ENCODE measurements at regions not wholly inside any gene's neighbourhood (a gene's known extent, or its start where the extent isn't known, plus 50 kb on each side); places are given as distances from the start of the nearest gene placed in this dataset.

GRCh38 chr3:182716114-182716688 is 77.1 kb upstream of the ATP11B start:
- no peak for DNase-seq
- intact Hi-C loops (cut with DNase I): loop anchor here (10.0 kb wide), 1 partner anchor 669 kb away; no protein-coding TSS in a partner anchor

- intact Hi-C loops (cut with DNase I): loop anchor here (10.0 kb wide), 1 partner anchor 668 kb away; no protein-coding TSS in a partner anchor
- DNase-seq: no peak
These were observed 76.1 kb upstream of the ATP11B start for GRCh38 chr3:182717216-182717615.

- intact Hi-C loops (cut with DNase I): no loop called here
- no peak for DNase-seq
These were observed 70.4 kb upstream of the ATP11B start for GRCh38 chr3:182722907-182723306.

DNA sequence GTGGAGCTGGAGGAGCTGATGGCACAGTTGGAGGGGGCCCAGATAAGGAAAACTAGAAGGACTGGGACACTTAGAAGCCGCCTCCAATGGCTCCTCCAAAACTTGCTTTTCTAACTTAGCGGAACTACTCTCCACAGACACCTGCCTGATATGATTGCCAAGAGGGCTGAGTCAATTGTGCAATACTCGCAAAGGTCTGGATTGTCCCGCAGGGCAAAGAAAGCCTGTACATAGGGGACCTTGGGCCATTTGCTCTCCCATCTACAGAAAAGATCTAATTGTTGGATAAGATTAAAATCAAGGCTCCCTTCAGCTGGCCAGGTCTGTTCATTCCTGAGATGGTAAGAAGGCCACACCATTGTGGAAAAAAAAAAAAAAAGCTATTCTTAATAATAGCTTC is 69.7 kb upstream of the ATP11B start:
- no peak for DNase-seq
- intact Hi-C loops (cut with DNase I): no loop called here

DNA sequence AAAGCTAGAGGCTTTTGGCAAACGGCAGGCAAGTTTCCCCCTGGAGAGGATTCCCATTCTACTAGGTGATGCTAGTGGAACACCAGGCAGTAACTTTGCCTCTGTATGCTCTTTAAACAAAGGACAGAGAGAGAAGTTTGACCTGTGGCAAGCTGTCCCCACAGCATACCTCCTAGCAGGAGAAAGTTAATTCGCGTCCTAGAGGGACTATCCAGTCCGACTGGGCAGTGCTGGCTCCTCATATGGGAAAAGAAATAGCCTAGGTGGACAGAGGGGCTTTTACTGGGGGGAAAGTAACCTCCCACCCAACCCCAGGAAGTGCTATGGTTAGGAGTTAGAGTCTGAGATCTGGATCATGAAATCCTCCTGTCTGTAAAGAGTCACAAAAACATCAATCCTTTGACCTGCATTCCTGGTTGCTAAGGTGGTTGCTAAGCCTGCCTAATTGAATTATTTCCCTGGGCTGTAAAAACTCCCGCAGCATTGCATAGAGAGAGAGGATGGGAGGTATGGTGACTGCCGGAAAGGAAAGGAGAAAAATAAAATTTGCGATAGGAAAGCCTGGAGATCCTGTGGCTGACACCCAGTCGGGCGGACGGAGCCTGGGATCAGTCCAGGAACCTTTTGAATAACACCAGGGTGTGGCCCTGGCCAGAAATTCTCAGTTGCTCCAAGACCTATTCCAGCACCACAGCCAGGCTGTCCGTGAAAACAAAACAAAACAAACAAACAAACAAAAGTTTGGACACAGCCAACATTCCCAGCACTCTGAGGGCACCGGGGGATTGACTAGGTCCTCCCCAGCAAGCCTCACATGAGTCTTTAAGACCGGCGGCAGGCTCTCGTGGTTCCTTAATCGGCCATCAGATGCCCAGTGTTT is 67.7 kb upstream of the ATP11B start:
- intact Hi-C loops (cut with DNase I): no loop called here
- DNase-seq: no peak

GRCh38 chr3:182726258-182727142 is 66.8 kb upstream of the ATP11B start:
- DNase-seq: no peak
- intact Hi-C loops (cut with DNase I): no loop called here

GRCh38 chr3:182728238-182728637 is 65.1 kb upstream of the ATP11B start:
- intact Hi-C loops (cut with DNase I): no loop called here
- no peak for DNase-seq

- DNase-seq: no peak
- intact Hi-C loops (cut with DNase I): no loop called here
These were observed 63.2 kb upstream of the ATP11B start for GRCh38 chr3:182729903-182730674.

- intact Hi-C loops (cut with DNase I): no loop called here
- DNase-seq: no peak
These were observed 62.6 kb upstream of the ATP11B start for GRCh38 chr3:182730675-182731042.

DNA sequence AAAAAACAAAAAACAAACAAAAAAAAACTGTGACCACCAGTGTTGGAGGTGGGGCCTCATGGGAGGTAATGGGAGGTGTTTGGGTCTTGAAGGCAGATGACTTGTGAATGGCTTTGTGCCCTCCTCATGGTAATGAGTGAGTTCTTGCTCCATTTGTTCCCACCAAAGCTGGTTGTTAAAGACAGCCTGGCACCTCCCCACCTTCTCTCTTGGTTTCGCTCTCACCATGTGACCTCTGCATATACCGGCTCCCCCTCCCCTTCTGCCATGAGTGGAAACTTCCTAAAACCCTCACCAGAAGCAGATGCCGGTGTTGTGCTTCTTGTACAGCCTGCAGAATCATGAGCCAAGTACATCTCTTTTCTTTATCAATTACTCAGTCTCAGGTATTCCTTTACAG is 61.5 kb upstream of the ATP11B start:
- DNase-seq: no peak
- intact Hi-C loops (cut with DNase I): no loop called here

GRCh38 chr3:182732232-182733015 is 60.9 kb upstream of the ATP11B start:
- DNase-seq: no peak
- intact Hi-C loops (cut with DNase I): no loop called here

DNA sequence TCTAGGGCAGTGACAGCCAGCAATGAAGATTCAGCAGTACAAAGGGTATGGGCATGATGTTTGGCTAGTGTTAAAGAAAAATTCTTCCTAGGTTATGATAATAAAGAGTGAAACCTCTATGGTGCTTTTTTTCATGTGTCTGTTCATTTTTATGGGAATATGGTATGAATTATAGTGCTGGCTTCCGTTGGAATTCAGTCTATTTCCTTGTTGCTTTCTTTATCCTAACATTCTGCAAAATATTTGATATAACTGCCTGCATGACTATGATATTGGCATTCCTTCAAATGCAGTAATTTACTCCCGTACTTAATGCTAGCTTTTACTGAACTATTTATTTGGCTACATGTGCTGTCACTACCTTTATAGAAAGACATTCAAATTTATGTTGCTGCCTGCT is 57.6 kb upstream of the ATP11B start:
- intact Hi-C loops (cut with DNase I): no loop called here
- no peak for DNase-seq

DNA sequence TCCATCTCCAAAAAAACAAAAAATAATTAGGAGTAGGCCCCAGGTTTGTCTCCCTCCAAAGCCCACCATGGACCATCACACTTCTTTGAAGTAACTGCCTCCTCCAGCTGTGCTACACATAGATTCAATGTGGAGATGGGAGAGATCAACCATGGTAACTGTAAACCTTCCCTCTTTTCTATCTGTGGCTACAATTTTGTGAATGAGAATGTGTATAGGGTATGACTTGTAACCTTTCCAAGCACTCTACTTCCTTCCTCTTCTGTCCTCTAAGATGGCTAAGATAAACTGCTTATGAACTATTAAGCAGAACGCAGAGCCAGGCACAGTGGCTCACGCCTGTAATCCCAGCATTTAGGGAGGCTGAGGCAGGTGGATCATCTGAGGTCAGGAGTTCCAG is 55.5 kb upstream of the ATP11B start:
- intact Hi-C loops (cut with DNase I): no loop called here
- DNase-seq: no peak

DNA sequence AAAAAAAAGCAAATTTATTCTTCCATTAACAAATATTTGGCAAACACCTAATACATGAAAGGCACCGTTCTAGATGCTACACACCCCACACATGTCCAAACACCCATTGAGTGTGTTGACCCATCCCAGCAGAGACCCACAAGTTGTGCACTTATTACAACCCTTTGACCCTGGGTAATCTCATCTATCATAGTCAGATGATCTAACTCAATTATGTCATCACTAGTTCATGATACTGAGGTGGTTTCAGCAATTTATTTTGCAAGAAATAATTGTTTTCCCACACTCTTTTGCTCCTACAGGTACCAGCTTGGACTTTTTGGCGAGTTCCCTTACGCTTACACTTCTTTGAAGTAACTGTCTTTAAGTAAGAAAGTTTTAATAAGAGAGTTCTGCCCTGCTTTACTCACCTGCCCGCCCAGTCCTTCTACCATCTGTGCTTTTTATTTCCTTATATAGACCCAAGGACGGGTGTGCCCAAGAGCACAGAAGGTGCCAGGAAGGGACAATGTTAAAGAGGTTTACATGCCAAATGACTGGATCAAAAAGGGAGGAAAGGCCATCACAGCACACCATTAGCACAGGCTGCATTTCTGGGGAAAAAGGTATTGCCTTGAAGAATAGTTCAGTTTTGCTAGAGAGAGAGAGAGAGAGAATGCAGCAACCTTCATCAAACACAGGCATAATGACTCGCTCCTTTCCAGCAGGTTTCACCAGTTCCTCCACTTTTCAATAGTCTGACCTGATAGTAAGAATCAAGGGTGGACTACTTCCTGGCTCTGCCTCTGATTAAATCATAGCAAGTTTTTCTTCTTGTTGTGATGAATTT is 54.5 kb upstream of the ATP11B start:
- DNase-seq: no peak
- intact Hi-C loops (cut with DNase I): no loop called here

DNA sequence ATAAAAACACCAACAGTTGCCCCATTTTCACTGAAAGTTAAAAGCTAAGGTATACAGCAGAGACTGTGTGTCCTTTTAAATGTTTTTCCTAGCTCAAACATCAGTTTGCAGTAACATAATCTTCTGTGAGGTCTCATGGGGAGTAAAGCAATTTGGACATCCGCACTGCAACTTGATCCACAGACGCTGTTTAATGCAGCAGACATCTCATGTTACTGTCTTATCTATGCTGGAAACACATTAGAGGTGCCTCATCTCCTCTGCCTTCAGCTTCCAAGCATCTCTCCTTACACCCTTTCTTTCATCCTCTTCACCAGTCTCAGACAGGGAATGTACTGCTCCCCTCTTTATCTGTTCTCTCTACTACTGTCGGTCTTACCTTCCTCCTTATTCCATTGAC is 53.7 kb upstream of the ATP11B start:
- intact Hi-C loops (cut with DNase I): no loop called here
- DNase-seq: no peak

- intact Hi-C loops (cut with DNase I): no loop called here
- no peak for DNase-seq
These were observed 52.6 kb upstream of the ATP11B start for GRCh38 chr3:182740710-182741109.

- DNase-seq: no peak
- intact Hi-C loops (cut with DNase I): no loop called here
These were observed 52.1 kb upstream of the ATP11B start for GRCh38 chr3:182741214-182741613.
